ENCODE measurements at regions not wholly inside any gene's neighbourhood (a gene's known extent, or its start where the extent isn't known, plus 50 kb on each side); places are given as distances from the start of the nearest gene placed in this dataset.

- TF ChIP-seq POLR2AphosphoS5 (IDR thresholded peaks at IDR 0.05) (no peak), POLR2A (IDR thresholded peaks at IDR 0.05) (no peak)
- TF ChIP-seq, protein P1, sequence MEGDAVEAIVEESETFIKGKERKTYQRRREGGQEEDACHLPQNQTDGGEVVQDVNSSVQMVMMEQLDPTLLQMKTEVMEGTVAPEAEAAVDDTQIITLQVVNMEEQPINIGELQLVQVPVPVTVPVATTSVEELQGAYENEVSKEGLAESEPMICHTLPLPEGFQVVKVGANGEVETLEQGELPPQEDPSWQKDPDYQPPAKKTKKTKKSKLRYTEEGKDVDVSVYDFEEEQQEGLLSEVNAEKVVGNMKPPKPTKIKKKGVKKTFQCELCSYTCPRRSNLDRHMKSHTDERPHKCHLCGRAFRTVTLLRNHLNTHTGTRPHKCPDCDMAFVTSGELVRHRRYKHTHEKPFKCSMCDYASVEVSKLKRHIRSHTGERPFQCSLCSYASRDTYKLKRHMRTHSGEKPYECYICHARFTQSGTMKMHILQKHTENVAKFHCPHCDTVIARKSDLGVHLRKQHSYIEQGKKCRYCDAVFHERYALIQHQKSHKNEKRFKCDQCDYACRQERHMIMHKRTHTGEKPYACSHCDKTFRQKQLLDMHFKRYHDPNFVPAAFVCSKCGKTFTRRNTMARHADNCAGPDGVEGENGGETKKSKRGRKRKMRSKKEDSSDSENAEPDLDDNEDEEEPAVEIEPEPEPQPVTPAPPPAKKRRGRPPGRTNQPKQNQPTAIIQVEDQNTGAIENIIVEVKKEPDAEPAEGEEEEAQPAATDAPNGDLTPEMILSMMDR (IDR thresholded peaks at IDR 0.05) = no peak
Measured at GRCh38 chr11:15698855-15699254, 584.1 kb downstream of the INSC start.
